HEK293T (cell line): ENCODE measurements at regions not wholly inside any gene's neighbourhood (a gene's known extent, or its start where the extent isn't known, plus 50 kb on each side); places are given as distances from the start of the nearest gene placed in this dataset.

Source experiments
- FOXM1 ChIP-seq: fragments of 450-650 bp; IDR thresholded peaks from 2 replicates; pipeline ENCODE4 v1.6.1; 2017; ENCODE audit warnings: mild to moderate bottlenecking, borderline replicate concordance
- HDGF ChIP-seq: fragments of 450-650 bp; IDR thresholded peaks from 2 replicates; pipeline ENCODE4 v1.6.1; 2017; ENCODE audit warnings: antibody characterized with exemption, borderline replicate concordance

GRCh38 chr19:20250627-20251026 lies 83.6 kb downstream of the ZNF486 start:
- TF ChIP-seq HDGF = no peak
- no peak for TF ChIP-seq FOXM1
